ENCODE measurements at regions not wholly inside any gene's neighbourhood (a gene's known extent, or its start where the extent isn't known, plus 50 kb on each side); places are given as distances from the start of the nearest gene placed in this dataset.

DNA sequence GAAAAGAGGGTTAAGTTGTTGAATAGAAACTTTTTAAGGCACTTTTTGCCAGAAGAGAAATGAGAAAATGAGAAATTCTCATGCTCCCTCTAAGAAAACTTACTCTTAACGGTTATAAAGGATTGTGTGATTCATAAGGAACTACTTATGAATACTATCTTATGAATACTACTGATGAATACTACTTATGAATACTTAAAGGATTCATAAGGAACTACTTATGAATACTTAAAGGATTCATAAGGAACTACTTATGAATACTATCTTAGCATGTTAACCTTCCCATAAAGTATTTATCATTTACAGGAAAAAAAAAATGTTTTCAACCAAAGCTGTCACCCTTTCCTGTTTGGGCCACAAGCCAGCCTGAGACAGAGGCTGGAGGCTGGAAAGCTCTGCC, 53.1 kb upstream of the UCN3 start:
- no peak for DNase-seq

GRCh38 chr10:5314840-5315239, 49.9 kb upstream of the UCN3 start:
- no peak for DNase-seq

Data from inflammatory macrophage treated with lipopolysaccharide for 4 hours (primary cell).